Panc1 (cell line): ENCODE measurements at regions not wholly inside any gene's neighbourhood (a gene's known extent, or its start where the extent isn't known, plus 50 kb on each side); places are given as distances from the start of the nearest gene placed in this dataset.

ENCODE experiments used
- POLR2AphosphoS5 ChIP-seq: IDR thresholded peaks from 2 replicates; pipeline ENCODE4 v1.6.1; 2012; ENCODE audit warnings: mild to moderate bottlenecking, low read depth, low read length, moderate library complexity
- SIN3A ChIP-seq: IDR thresholded peaks from 2 replicates; pipeline ENCODE4 v1.6.1; 2012; ENCODE audit warnings: low read depth, mild to moderate bottlenecking, low read length, moderate library complexity, borderline replicate concordance; ENCODE audit not compliant: insufficient read depth
- TCF7L2 ChIP-seq: IDR thresholded peaks from 2 replicates; pipeline ENCODE4 v1.6.1; 2011; ENCODE audit warnings: mild to moderate bottlenecking, low read depth, low read length, inconsistent platforms
- TF ChIP-seq, protein P1 (sequence below): fragments of 450-650 bp; IDR thresholded peaks from 2 replicates; pipeline ENCODE4 v1.5.1; 2017; ENCODE audit warnings: mild to moderate bottlenecking
- TF ChIP-seq, protein P2 (sequence below), 2 experiments: IDR thresholded peaks; 2 replicates each; pipeline ENCODE4 v1.6.1; 2011 to 2012; ENCODE audit warnings: low read depth in 2 of 2, control low read depth in 1 of 2, low read length in 1 of 2, mild to moderate bottlenecking in 1 of 2, moderate library complexity in 1 of 2; ENCODE audit not compliant: insufficient read depth in 1 of 2

GRCh38 chr11:70547386-70547785 lies 149.1 kb downstream of the CTTN start:
- TF ChIP-seq, protein P1, sequence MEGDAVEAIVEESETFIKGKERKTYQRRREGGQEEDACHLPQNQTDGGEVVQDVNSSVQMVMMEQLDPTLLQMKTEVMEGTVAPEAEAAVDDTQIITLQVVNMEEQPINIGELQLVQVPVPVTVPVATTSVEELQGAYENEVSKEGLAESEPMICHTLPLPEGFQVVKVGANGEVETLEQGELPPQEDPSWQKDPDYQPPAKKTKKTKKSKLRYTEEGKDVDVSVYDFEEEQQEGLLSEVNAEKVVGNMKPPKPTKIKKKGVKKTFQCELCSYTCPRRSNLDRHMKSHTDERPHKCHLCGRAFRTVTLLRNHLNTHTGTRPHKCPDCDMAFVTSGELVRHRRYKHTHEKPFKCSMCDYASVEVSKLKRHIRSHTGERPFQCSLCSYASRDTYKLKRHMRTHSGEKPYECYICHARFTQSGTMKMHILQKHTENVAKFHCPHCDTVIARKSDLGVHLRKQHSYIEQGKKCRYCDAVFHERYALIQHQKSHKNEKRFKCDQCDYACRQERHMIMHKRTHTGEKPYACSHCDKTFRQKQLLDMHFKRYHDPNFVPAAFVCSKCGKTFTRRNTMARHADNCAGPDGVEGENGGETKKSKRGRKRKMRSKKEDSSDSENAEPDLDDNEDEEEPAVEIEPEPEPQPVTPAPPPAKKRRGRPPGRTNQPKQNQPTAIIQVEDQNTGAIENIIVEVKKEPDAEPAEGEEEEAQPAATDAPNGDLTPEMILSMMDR, result no peak
- TF ChIP-seq, protein P2, sequence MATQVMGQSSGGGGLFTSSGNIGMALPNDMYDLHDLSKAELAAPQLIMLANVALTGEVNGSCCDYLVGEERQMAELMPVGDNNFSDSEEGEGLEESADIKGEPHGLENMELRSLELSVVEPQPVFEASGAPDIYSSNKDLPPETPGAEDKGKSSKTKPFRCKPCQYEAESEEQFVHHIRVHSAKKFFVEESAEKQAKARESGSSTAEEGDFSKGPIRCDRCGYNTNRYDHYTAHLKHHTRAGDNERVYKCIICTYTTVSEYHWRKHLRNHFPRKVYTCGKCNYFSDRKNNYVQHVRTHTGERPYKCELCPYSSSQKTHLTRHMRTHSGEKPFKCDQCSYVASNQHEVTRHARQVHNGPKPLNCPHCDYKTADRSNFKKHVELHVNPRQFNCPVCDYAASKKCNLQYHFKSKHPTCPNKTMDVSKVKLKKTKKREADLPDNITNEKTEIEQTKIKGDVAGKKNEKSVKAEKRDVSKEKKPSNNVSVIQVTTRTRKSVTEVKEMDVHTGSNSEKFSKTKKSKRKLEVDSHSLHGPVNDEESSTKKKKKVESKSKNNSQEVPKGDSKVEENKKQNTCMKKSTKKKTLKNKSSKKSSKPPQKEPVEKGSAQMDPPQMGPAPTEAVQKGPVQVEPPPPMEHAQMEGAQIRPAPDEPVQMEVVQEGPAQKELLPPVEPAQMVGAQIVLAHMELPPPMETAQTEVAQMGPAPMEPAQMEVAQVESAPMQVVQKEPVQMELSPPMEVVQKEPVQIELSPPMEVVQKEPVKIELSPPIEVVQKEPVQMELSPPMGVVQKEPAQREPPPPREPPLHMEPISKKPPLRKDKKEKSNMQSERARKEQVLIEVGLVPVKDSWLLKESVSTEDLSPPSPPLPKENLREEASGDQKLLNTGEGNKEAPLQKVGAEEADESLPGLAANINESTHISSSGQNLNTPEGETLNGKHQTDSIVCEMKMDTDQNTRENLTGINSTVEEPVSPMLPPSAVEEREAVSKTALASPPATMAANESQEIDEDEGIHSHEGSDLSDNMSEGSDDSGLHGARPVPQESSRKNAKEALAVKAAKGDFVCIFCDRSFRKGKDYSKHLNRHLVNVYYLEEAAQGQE (IDR thresholded peaks at IDR 0.05; ENCODE audit: insufficient read depth in 1 of 2, low read depth in 2 of 2, low read length in 1 of 2), result no peak
- TF ChIP-seq SIN3A (no peak), POLR2AphosphoS5 (no peak), TCF7L2 (no peak)
